ELR (cell line): ENCODE measurements at regions not wholly inside any gene's neighbourhood (a gene's known extent, or its start where the extent isn't known, plus 50 kb on each side); places are given as distances from the start of the nearest gene placed in this dataset.
"Not testable (repeated sequence)": the region's sequence is repeated elsewhere in the genome, so short reads cannot be mapped to it uniquely, and the experiment has no call there.

Experiments
- DNase-seq: peaks from one replicate; pipeline ENCODE4 v3.0.0-alpha.2; 2015; ENCODE audit warnings: low read depth

- peak; percentile 63 for DNase-seq
Observed at GRCh38 chr18:22504251-22505030, 86.7 kb upstream of the CTAGE1 start.

- peak; percentile 38 for DNase-seq
Observed at GRCh38 chr18:22505141-22505591, 87.5 kb upstream of the CTAGE1 start.

GRCh38 chr18:22507055-22507454 lies 89.3 kb upstream of the CTAGE1 start:
- no peak for DNase-seq

- DNase-seq: peak; percentile 5
Observed at GRCh38 chr18:22509423-22509822, 91.7 kb upstream of the CTAGE1 start.

- no peak for DNase-seq
Observed at GRCh38 chr18:22510697-22511096, 93.0 kb upstream of the CTAGE1 start.

- no peak for DNase-seq
Observed at GRCh38 chr18:22513721-22514481, 96.2 kb upstream of the CTAGE1 start.

GRCh38 chr18:22514655-22515054 lies 96.9 kb upstream of the CTAGE1 start:
- DNase-seq: no peak

GRCh38 chr18:22515250-22515649 lies 97.5 kb upstream of the CTAGE1 start:
- DNase-seq: no peak

GRCh38 chr18:22517356-22517755 lies 99.6 kb upstream of the CTAGE1 start:
- DNase-seq: no peak

GRCh38 chr18:22521026-22521707 lies 103.5 kb upstream of the CTAGE1 start:
- DNase-seq: no peak

- DNase-seq: no peak
Observed at GRCh38 chr18:22523481-22523880, 105.8 kb upstream of the CTAGE1 start.

GRCh38 chr18:22524783-22525182 lies 107.1 kb upstream of the CTAGE1 start:
- no peak for DNase-seq

- DNase-seq: no peak
Observed at GRCh38 chr18:22525313-22525712, 107.6 kb upstream of the CTAGE1 start.

- no peak for DNase-seq
Observed at GRCh38 chr18:22525883-22526282, 108.2 kb upstream of the CTAGE1 start.

GRCh38 chr18:22528291-22528690 lies 110.6 kb upstream of the CTAGE1 start:
- no peak for DNase-seq

GRCh38 chr18:22534706-22535105 lies 117.0 kb upstream of the CTAGE1 start:
- not testable (repeated sequence) for DNase-seq

GRCh38 chr18:22536558-22536957 lies 118.8 kb upstream of the CTAGE1 start:
- DNase-seq: no peak

GRCh38 chr18:22538426-22538825 lies 120.7 kb upstream of the CTAGE1 start:
- no peak for DNase-seq

- DNase-seq: no peak
Observed at GRCh38 chr18:22539051-22539765, 121.5 kb upstream of the CTAGE1 start.

- DNase-seq: no peak
Observed at GRCh38 chr18:22541232-22541631, 123.5 kb upstream of the CTAGE1 start.

GRCh38 chr18:22542406-22542835 lies 124.7 kb upstream of the CTAGE1 start:
- DNase-seq: peak; percentile 22

GRCh38 chr18:22543769-22544168 lies 126.1 kb upstream of the CTAGE1 start:
- no peak for DNase-seq
